Stomach smooth muscle (tissue), 2 donors: ENCODE measurements at regions not wholly inside any gene's neighbourhood (a gene's known extent, or its start where the extent isn't known, plus 50 kb on each side); places are given as distances from the start of the nearest gene placed in this dataset.

Experiments
- H3K27ac ChIP-seq: one replicate; pipeline ENCODE4 v1.7.0; 2013; ENCODE audit warnings: mild to moderate bottlenecking, low read length, inconsistent platforms
- H3K27me3 ChIP-seq, 2 donors: one replicate each; pipeline ENCODE4 v1.7.0; 2013; ENCODE audit warnings: low read length in 2 of 2; ENCODE audit not compliant: insufficient read depth in 2 of 2, control insufficient read depth in 1 of 2
- H3K36me3 ChIP-seq, 2 donors: one replicate each; pipeline ENCODE4 v1.7.0; 2013; ENCODE audit warnings: low read length in 2 of 2; ENCODE audit not compliant: control insufficient read depth in 2 of 2, insufficient read depth in 2 of 2
- H3K4me1 ChIP-seq: one replicate; pipeline ENCODE4 v1.7.0; 2013; ENCODE audit warnings: low read length; ENCODE audit not compliant: control insufficient read depth, insufficient read depth
- H3K4me3 ChIP-seq, 2 donors: one replicate each; pipeline ENCODE4 v1.7.0; 2013; ENCODE audit warnings: low read length in 2 of 2
- H3K9ac ChIP-seq, 2 donors: one replicate each; pipeline ENCODE4 v1.7.0; 2013; ENCODE audit warnings: low read length in 2 of 2, mild to moderate bottlenecking in 1 of 2
- H3K9me3 ChIP-seq, 2 donors: one replicate each; pipeline ENCODE4 v1.7.0; 2013; ENCODE audit warnings: low read length in 2 of 2; ENCODE audit not compliant: control insufficient read depth in 2 of 2
- donor health status: healthy.
- donor health status: Pancreatic carcinoma.

DNA sequence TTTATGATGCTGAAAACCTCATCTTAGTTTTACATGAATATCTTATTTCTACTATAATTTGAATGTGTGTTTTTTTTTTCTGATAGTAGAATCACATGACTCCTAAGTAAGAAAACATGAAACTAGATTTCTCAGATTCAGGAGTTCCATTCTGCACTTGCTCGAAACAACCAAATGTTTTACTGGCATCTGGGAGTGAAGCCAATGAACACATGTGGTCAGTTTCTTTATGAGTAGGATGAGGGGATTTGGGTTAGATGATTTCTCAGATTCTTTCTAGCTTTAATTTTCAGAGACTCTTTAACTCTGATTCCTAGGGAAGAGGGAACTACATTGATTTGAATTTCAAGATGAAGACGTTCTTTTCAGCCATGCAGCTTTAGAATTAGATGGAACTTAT, 225.0 kb upstream of the NT5C1B start:
- Histone ChIP-seq H3K4me1 (no peaks in the 10 kb centered on the region), H3K9me3 (no peaks in the 10 kb centered on the region), H3K4me3 (no peak overlapping the region), H3K9ac (no peak overlapping the region), H3K36me3 (no peaks in the 10 kb centered on the region), H3K27me3 (no peaks in the 10 kb centered on the region), H3K27ac (no peak overlapping the region)

DNA sequence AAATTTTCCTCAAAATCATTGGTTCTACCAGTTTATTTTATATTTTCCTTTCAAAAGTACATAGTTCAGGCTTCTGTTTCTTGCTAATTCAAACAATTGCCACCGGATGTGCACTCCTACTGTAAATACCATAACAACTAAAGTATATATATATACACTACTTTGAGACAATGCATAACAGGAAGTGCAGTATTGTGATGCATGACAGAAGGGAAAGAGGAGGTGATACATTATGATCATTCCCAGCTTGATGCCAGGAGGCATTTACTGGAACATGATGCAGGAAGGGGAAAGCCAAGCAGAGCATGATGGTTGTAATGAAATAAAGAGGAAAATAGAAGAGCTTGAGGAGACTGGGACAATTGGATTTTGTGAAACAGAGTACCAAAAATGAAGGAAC, 215.2 kb upstream of the NT5C1B start:
- Histone ChIP-seq H3K9me3 (no peaks in the 10 kb centered on the region), H3K27me3 (no peaks in the 10 kb centered on the region), H3K27ac (no peak overlapping the region), H3K36me3 (no peaks in the 10 kb centered on the region), H3K9ac (no peak overlapping the region), H3K4me3 (no peak overlapping the region), H3K4me1 (no peaks in the 10 kb centered on the region)

DNA sequence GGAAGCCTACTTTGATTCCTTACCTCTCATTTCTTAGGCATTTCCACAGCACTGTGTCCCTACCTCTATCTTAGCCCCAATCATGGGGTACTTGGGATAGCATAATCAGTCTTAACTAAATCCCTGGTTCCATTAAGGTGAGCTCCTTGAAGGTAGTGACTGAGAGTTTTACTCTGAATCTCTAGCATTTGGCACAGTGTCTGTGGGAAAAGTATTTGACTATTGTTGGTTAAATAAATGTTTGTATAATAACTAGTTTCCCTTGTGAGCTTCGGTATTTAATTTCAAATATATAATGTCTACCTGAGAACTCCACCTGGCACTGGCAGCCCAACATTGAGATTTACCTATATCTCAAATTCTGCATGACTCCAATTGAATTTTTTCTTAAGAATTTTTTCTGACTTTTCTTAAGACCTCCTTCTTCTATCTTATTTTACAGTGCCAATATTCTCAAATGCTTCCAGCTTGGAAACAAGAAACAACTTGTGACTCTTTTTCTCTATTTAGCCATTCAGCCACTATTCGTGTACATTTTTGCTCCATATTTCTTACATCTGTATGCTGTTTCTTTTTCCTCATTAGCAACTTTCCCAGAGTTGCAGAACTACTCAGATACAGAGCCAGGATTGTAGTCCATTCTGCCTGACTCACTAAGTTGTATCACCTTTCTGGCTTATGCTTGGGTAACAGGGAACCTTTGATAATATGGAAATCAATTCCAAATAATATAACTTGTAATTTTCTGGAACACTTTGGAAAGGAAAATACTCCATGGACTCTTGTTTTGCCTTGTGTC, 214.0 kb upstream of the NT5C1B start:
- Histone ChIP-seq H3K9ac (no peak overlapping the region), H3K4me3 (no peak overlapping the region), H3K27me3 (no peaks in the 10 kb centered on the region), H3K36me3 (no peaks in the 10 kb centered on the region), H3K27ac (no peak overlapping the region), H3K4me1 (no peaks in the 10 kb centered on the region), H3K9me3 (no peaks in the 10 kb centered on the region)

DNA sequence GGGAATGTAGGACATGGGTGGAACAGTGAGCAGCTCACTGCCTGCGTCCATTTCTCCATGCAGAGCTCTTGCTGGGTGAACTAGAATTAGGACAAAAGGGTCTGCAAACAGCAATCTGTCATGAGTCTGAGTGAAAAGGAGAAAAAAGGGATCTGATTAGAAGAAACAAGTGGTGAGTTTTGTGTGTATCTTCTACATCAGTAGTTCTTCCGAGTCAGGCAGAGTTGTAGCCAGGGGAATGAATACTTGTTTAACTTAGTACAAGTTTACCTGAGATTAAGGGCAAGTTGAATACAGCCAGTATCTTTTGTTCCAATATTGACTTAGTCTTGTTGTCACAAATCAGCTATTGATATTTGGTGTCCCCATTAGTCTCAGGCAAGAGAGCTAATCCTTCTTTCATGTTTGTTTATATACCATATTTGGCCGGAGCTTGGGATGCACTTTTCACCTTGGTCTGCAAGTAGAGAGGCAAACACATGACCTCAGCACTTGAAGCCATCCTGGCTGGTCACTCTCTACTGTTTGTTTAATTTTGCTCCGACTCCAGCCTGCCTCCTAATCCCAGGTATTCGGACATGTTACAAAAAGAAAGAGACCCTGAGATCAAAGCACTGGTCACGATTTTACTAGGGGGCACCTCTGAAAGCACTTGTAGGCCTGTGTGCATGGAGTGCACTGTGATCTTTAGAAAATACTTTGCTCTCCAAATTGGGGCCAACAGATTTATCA, 211.0 kb upstream of the NT5C1B start:
- H3K9me3 ChIP-seq, result no peaks in the 10 kb centered on the region
- H3K4me3 ChIP-seq, result no peak overlapping the region
- no peak overlapping the region for H3K9ac ChIP-seq
- H3K36me3 ChIP-seq, result no peaks in the 10 kb centered on the region
- H3K4me1 ChIP-seq, result no peaks in the 10 kb centered on the region
- no peaks in the 10 kb centered on the region for H3K27me3 ChIP-seq
- no peak overlapping the region for H3K27ac ChIP-seq

DNA sequence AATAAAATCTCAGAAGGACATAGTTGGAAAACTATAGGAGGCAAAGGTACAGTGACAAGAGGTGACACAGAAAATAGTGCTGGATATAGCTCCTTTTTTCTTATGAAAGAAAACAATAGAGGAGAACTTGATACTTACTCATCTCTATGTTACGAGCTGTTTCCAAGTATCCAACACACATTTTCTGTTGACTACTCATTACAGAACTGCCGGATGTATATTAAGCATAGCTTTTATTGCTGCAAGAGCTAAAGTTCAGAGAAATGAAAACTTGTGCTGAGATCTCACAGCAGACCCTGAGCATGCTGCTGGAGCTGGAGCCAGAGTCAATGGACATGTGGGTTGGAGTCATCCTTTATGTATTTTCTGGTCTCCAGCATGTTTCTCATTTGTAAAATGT, 210.0 kb upstream of the NT5C1B start:
- no peak overlapping the region for H3K27ac ChIP-seq

DNA sequence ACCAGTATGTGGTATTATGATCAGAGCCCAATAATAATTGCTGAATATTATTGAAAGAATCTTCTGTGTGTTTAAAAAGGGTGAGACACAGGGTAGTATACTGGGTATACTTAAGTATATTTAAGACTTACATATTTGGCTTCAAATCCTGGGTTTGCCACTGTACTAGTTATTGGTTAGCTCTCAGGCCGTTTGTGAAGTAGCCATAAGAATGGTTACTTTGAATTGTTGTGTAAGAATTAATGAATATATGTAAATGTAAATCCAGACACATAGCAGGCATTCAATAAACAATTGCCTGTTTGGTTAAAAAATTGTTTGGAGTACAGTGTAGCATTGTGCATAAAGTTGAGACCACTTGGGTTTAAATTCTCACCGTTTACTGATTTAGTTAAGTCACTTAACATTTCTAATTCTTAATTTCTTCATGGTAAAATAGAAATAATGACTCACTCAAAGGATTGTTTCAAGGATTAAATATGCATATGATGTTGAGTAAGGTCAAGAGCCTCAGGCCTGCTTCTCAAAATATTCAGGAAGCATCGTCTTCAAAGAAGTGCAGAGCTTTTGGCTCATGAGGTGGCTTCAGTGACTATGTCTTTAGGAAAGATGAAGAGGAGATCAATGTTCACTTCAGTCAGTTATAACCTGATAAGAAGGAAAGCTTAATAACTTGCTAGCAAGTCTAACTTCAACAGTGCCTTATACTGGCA, 207.9 kb upstream of the NT5C1B start:
- Histone ChIP-seq H3K9me3 (no peaks in the 10 kb centered on the region), H3K4me3 (no peak overlapping the region), H3K9ac (no peak overlapping the region), H3K36me3 (no peaks in the 10 kb centered on the region), H3K4me1 (peaks cover 7% of the 10 kb centered on the region), H3K27ac (no peak overlapping the region), H3K27me3 (no peaks in the 10 kb centered on the region)

More for the DNA sequence above, 210.0 kb upstream of the NT5C1B start:
- no peaks in the 10 kb centered on the region for H3K4me1 ChIP-seq
- H3K9ac ChIP-seq, result no peak overlapping the region
- no peaks in the 10 kb centered on the region for H3K9me3 ChIP-seq
- no peaks in the 10 kb centered on the region for H3K27me3 ChIP-seq
- H3K4me3 ChIP-seq, result no peak overlapping the region
- no peaks in the 10 kb centered on the region for H3K36me3 ChIP-seq

DNA sequence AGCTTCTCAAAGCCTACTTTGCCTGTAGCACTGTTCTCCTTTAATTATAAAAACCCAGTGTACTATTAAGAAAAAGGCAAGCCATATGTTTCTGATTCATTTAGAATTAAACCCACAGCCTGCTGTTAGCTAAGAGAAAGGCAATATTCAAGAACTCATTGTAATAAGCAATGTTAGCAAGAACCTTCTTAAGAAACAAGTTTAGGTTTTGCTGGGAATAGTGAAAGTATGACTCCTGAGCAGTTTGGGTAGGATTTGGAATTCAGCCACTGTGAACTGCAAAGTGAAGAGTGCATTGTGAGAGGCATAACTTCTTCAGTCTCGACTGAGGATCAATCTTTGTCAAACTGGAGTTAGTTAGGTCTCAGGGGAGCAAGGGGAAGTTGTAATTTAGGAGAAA, 206.5 kb upstream of the NT5C1B start:
- Histone ChIP-seq H3K4me1 (peaks cover 11% of the 10 kb centered on the region), H3K27me3 (no peaks in the 10 kb centered on the region), H3K9me3 (no peaks in the 10 kb centered on the region), H3K9ac (no peak overlapping the region), H3K27ac (no peak overlapping the region), H3K36me3 (no peaks in the 10 kb centered on the region), H3K4me3 (no peak overlapping the region)

GRCh38 chr2:18792684-18793083, 203.3 kb upstream of the NT5C1B start:
- Histone ChIP-seq H3K27me3 (no peaks in the 10 kb centered on the region), H3K9me3 (no peaks in the 10 kb centered on the region), H3K36me3 (no peaks in the 10 kb centered on the region), H3K4me1 (peaks cover 25% of the 10 kb centered on the region), H3K4me3 (peak overlapping the region in 1 of 2 donors; percentile 31), H3K27ac (peak overlapping the region; percentile 13), H3K9ac (no peak overlapping the region)

DNA sequence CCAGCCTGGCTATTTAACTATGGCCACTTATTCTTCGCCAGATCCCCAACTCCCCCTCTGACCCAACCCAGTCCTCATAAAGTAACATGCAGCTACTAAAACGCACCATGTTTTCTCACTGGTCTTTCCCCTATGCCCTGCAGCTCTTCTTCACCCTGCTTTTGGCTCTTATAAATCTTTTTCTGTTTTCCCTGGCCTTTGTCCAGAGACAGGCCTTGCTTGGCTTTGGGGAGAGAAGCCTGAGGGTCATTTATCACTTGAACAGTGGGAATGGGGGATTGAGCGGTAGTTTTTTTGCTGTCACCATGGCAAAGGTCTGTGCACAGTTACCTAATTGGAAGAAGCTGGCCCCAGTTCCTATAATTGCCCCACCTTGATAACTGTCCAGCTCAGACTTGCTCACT, 202.9 kb upstream of the NT5C1B start:
- Histone ChIP-seq H3K9ac (no peak overlapping the region), H3K4me1 (peaks cover 25% of the 10 kb centered on the region), H3K36me3 (no peaks in the 10 kb centered on the region), H3K9me3 (no peaks in the 10 kb centered on the region), H3K27me3 (no peaks in the 10 kb centered on the region), H3K27ac (peak overlapping the region; percentile 13), H3K4me3 (peak overlapping the region in 1 of 2 donors; percentile 31)

DNA sequence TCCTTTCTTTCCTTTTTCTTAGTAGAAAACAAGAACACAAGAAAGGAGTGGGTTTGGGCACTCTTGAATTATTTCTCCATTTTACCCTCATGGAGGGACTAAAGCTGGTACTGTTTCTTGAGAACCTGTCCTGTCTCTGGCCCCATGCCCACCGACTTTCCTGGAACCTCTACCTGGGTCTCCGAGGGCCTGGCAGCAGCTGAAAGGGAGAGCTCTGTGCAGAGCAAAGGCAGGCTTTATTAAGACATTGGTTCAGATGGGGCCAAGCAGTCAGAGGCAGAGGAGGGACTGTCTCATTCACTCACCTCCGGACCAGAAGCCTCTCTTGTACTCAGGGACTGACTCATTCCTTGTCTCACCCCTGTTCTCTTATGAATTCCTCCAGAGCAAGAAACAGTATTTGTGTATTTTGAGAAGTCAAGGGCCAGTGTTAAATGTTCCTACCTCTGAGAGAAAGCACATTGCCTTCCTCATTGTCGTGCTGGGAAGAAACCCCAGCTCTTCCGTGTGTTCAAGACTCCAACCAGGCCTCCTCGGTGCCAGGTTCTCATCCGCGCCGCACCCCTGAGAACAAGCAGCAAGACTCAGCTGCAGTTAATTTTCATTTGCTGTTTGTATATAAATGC, 201.9 kb upstream of the NT5C1B start:
- Histone ChIP-seq H3K27me3 (no peaks in the 10 kb centered on the region), H3K9ac (no peak overlapping the region), H3K36me3 (no peaks in the 10 kb centered on the region), H3K4me3 (peak overlapping the region in 1 of 2 donors; percentile 8), H3K27ac (peak overlapping the region; percentile 70), H3K9me3 (no peaks in the 10 kb centered on the region), H3K4me1 (peaks cover 25% of the 10 kb centered on the region)
